ENCODE measurements at regions not wholly inside any gene's neighbourhood (a gene's known extent, or its start where the extent isn't known, plus 50 kb on each side); places are given as distances from the start of the nearest gene placed in this dataset.

DNA sequence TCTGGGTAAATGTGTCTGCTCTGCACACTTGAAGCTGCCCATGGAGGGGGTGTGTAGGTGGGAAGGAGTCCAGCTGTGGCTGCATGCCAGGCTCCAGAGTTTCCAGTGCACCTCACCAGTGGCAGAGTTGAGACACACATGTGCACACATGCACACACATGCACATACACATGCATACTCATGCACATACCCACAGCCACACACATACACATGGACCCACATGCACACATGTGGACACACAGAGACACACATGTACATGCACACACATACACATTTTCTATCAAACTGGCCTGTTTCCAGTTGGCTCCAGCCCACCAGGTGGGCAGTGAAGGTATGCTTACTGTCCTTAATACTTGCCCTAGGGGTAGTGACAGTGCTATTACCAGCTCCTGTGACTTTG lies 99.7 kb downstream of the RAMP3 start:
- TF ChIP-seq CTCF (IDR thresholded peaks at IDR 0.05): no peak
- TF ChIP-seq POLR2A (IDR thresholded peaks at IDR 0.05): no peak

Data from esophagus squamous epithelium (tissue), 4 donors.